ENCODE measurements at regions not wholly inside any gene's neighbourhood (a gene's known extent, or its start where the extent isn't known, plus 50 kb on each side); places are given as distances from the start of the nearest gene placed in this dataset.

DNA sequence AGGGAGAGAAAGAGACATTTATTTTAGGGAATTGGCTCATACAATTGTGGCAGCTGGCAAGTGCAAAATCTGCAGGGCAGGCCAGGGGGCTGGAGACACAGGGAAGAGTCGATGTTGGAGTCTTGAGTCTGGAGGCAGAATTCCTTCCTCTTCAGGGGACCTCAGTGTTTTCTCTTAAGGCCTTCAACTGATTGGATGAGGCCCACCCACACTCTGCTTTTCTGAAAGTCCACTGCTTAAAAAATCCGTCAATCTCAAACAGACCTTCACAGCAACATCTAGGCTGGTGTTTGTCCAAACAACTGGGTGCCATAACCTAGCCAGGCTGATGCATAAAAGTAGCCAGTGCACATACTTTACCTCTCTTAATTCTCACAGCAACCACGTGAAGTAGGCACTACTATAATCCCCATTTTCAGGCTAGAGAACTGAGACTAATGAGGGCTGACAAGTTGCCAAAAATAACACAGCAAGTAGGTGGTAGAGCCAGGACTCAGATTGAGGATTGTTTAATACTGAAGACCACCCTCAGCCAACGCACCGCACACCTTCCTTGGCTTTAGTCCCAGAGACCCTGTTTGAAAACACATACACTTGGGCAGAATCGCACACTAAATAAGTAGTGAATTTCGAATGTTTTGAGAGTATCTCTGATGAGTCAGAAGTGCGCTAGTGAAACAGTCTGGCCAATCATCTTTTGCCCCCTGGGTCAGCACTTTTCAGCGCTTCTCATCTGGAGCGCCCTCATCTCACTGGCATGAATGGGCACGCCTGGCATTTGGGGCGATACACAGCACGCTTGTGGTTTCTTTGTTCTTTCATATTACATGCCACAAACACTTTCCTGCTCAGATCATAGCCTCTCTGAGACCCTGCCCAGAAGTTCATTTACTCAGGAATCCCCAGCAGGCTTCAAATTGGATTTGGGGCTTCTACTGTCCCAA is 591.4 kb downstream of the CCDC171 start:
- no peak overlapping the region for H3K4me3 ChIP-seq (replicated peaks; ENCODE audit: low read depth, low read length)
- TF ChIP-seq, protein P1, sequence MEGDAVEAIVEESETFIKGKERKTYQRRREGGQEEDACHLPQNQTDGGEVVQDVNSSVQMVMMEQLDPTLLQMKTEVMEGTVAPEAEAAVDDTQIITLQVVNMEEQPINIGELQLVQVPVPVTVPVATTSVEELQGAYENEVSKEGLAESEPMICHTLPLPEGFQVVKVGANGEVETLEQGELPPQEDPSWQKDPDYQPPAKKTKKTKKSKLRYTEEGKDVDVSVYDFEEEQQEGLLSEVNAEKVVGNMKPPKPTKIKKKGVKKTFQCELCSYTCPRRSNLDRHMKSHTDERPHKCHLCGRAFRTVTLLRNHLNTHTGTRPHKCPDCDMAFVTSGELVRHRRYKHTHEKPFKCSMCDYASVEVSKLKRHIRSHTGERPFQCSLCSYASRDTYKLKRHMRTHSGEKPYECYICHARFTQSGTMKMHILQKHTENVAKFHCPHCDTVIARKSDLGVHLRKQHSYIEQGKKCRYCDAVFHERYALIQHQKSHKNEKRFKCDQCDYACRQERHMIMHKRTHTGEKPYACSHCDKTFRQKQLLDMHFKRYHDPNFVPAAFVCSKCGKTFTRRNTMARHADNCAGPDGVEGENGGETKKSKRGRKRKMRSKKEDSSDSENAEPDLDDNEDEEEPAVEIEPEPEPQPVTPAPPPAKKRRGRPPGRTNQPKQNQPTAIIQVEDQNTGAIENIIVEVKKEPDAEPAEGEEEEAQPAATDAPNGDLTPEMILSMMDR (IDR thresholded peaks at IDR 0.05; ENCODE audit: low read depth, low read length, missing control alignments): no peak
- DNase-seq (ENCODE audit: extremely low read depth, low read depth): no peak

DNA sequence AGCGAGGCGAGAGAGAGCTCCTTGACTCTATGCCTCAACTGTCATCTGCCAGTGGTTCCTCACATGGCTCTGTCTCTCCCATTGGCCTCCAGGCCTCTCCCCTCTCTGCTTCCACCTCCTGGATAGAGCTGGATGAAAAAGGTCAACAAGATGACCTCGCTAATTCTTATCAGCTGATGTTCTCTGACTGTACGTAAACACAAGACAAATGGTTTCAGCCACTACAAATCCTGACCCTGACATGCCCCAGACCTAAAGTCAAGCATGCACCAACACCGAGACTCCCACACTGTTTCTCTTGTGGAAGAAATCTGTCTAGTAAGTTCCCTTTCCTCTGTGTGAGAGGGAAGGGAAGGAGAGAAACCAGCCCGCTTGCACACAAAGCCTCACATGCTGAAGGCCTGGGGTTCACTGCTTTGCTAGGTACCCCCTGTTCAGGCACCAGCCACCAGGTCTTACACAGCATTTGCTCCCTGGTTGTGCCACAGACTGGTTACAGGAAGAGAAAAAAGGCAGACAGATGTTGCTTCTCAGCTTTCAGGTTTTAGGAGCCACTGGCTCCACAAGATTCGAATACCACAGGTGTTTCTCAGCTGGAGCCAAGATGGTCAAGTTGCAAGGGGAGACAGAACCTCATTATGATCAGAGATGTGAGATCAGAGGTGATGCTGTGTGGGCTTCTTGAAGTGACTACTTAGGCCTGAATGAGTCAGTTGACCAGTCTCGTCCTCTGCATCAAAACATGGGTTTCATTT is 592.5 kb downstream of the CCDC171 start:
- DNase-seq (ENCODE audit: extremely low read depth, low read depth): no peak
- TF ChIP-seq, protein P1 (IDR thresholded peaks at IDR 0.05; ENCODE audit: low read depth, low read length, missing control alignments): no peak
- H3K4me3 ChIP-seq (replicated peaks; ENCODE audit: low read depth, low read length): no peak overlapping the region

DNA sequence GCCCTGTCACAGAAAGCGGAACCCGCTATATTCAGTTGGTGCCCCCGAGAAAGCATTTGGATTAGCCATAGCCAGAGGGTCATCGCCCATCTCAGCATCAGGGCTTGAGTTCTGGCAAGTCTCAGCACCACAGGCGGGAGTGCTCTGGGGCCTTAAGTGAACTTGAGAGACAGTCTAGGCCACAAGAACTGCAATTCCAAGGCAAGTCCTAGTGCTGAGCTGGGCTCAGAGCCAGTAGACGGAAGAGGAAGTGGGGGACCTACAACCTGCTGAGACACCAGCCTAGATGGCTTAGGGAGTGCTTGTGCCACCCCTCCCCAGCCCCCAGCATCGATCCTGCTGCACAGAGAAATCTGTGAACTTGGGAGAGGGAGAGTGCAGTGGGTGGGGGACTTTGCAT is 594.9 kb downstream of the CCDC171 start:
- no peak overlapping the region for H3K4me3 ChIP-seq (replicated peaks; ENCODE audit: low read depth, low read length)
- TF ChIP-seq, protein P1 (IDR thresholded peaks at IDR 0.05; ENCODE audit: low read depth, low read length, missing control alignments): no peak
- DNase-seq (ENCODE audit: extremely low read depth, low read depth): no peak

- TF ChIP-seq, protein P1 (IDR thresholded peaks at IDR 0.05; ENCODE audit: low read depth, low read length, missing control alignments): no peak
- no peak for DNase-seq (ENCODE audit: extremely low read depth, low read depth)
- no peak overlapping the region for H3K4me3 ChIP-seq (replicated peaks; ENCODE audit: low read depth, low read length)
Measured at GRCh38 chr9:16150501-16150900, 597.7 kb downstream of the CCDC171 start.

- DNase-seq (ENCODE audit: extremely low read depth, low read depth): no peak
- TF ChIP-seq, protein P1 (IDR thresholded peaks at IDR 0.05; ENCODE audit: low read depth, low read length, missing control alignments): no peak
- no peak overlapping the region for H3K4me3 ChIP-seq (replicated peaks; ENCODE audit: low read depth, low read length)
Measured at GRCh38 chr9:16150938-16151650, 598.3 kb downstream of the CCDC171 start.

- no peak overlapping the region for H3K4me3 ChIP-seq (replicated peaks; ENCODE audit: low read depth, low read length)
- DNase-seq (ENCODE audit: extremely low read depth, low read depth): no peak
- TF ChIP-seq, protein P1 (IDR thresholded peaks at IDR 0.05; ENCODE audit: low read depth, low read length, missing control alignments): no peak
Measured at GRCh38 chr9:16152276-16153101, 599.6 kb downstream of the CCDC171 start.
